ENCODE measurements at regions not wholly inside any gene's neighbourhood (a gene's known extent, or its start where the extent isn't known, plus 50 kb on each side); places are given as distances from the start of the nearest gene placed in this dataset.

GRCh38 chr4:147042046-147042445 lies 96.4 kb upstream of the TTC29 start:
- H3K36me3 ChIP-seq, result no peaks in the 10 kb centered on the region
- no peak for DNase-seq
- no peaks in the 10 kb centered on the region for H3K9me3 ChIP-seq
- peaks cover 32% of the 10 kb centered on the region for H3K4me1 ChIP-seq
- no peak overlapping the region for H3K4me3 ChIP-seq (ENCODE audit: low read depth, low read length)
- TF ChIP-seq CTCF (IDR thresholded peaks at IDR 0.05; ENCODE audit: low read depth, low read length), result no peak
- H3K27me3 ChIP-seq, result no peaks in the 10 kb centered on the region

- H3K27me3 ChIP-seq, result no peaks in the 10 kb centered on the region
- H3K4me1 ChIP-seq, result peaks cover 30% of the 10 kb centered on the region
- no peak for DNase-seq
- TF ChIP-seq CTCF (IDR thresholded peaks at IDR 0.05; ENCODE audit: low read depth, low read length), result no peak
- H3K36me3 ChIP-seq, result no peaks in the 10 kb centered on the region
- no peaks in the 10 kb centered on the region for H3K9me3 ChIP-seq
- no peak overlapping the region for H3K4me3 ChIP-seq (ENCODE audit: low read depth, low read length)
These were observed 98.6 kb upstream of the TTC29 start for GRCh38 chr4:147044241-147044640.

- no peaks in the 10 kb centered on the region for H3K36me3 ChIP-seq
- peaks cover 14% of the 10 kb centered on the region for H3K4me1 ChIP-seq
- peaks cover 2% of the 10 kb centered on the region; the same call in 1 of the 2 replicates for H3K9me3 ChIP-seq
- no peak overlapping the region for H3K4me3 ChIP-seq (ENCODE audit: low read depth, low read length)
- no peaks in the 10 kb centered on the region for H3K27me3 ChIP-seq
- TF ChIP-seq CTCF (IDR thresholded peaks at IDR 0.05; ENCODE audit: low read depth, low read length), result no peak
- DNase-seq, result no peak
These were observed 104.3 kb upstream of the TTC29 start for GRCh38 chr4:147049946-147050345.

- TF ChIP-seq CTCF (IDR thresholded peaks at IDR 0.05; ENCODE audit: low read depth, low read length), result no peak
- Histone ChIP-seq H3K36me3 (no peaks in the 10 kb centered on the region), H3K4me1 (peaks cover 17% of the 10 kb centered on the region), H3K9me3 (peaks cover 2% of the 10 kb centered on the region; the same call in 1 of the 2 replicates), H3K4me3 (ENCODE audit: low read depth, low read length) (no peak overlapping the region), H3K27me3 (no peaks in the 10 kb centered on the region)
- no peak for DNase-seq
These were observed 104.7 kb upstream of the TTC29 start for GRCh38 chr4:147050356-147050765.

- Histone ChIP-seq H3K36me3 (no peaks in the 10 kb centered on the region), H3K9me3 (peaks cover 2% of the 10 kb centered on the region; the same call in 1 of the 2 replicates), H3K4me3 (ENCODE audit: low read depth, low read length) (no peak overlapping the region), H3K4me1 (peaks cover 19% of the 10 kb centered on the region), H3K27me3 (no peaks in the 10 kb centered on the region)
- TF ChIP-seq CTCF (IDR thresholded peaks at IDR 0.05; ENCODE audit: low read depth, low read length), result no peak
- DNase-seq, result no peak
These were observed 106.7 kb upstream of the TTC29 start for GRCh38 chr4:147052361-147052760.

- TF ChIP-seq CTCF (IDR thresholded peaks at IDR 0.05; ENCODE audit: low read depth, low read length), result no peak
- no peaks in the 10 kb centered on the region for H3K36me3 ChIP-seq
- DNase-seq, result peak; percentile 51
- H3K4me1 ChIP-seq, result peaks cover 19% of the 10 kb centered on the region
- no peak overlapping the region for H3K4me3 ChIP-seq (ENCODE audit: low read depth, low read length)
- peaks cover 2% of the 10 kb centered on the region; the same call in 1 of the 2 replicates for H3K9me3 ChIP-seq
- H3K27me3 ChIP-seq, result no peaks in the 10 kb centered on the region
These were observed 108.7 kb upstream of the TTC29 start for GRCh38 chr4:147054228-147054872.

Data from BE2C (cell line).